HL-60 (cell line): ENCODE measurements at regions not wholly inside any gene's neighbourhood (a gene's known extent, or its start where the extent isn't known, plus 50 kb on each side); places are given as distances from the start of the nearest gene placed in this dataset.

Source experiments
- DNase-seq, 2 experiments: peaks; one replicate each; pipeline ENCODE4 v3.0.0-alpha.2; 2010 to 2020; ENCODE audit warnings: low read depth in 1 of 2, low spot score in 1 of 2
- H3K27ac ChIP-seq: fragments of 250-450 bp; sonication (Bioruptor Pico); replicated peaks from 2 replicates; pipeline ENCODE4 v1.5.1; 2020; ENCODE audit warnings: mild to moderate bottlenecking, moderate library complexity
- H3K27me3 ChIP-seq: fragments of 250-450 bp; sonication (Bioruptor Pico); 2 replicates; pipeline ENCODE4 v1.5.1; 2021; ENCODE audit warnings: mild to moderate bottlenecking, moderate library complexity; ENCODE audit not compliant: insufficient read depth, poor library complexity, severe bottlenecking
- H3K4me3 ChIP-seq: replicated peaks from 2 replicates; pipeline ENCODE4 v1.5.1; 2011; ENCODE audit warnings: mild to moderate bottlenecking, control low read depth, low read length; ENCODE audit not compliant: insufficient read depth
- GABPA ChIP-seq: IDR thresholded peaks from 2 replicates; pipeline ENCODE4 v1.6.1; 2012; ENCODE audit warnings: low read depth
- POLR2AphosphoS5 ChIP-seq: IDR thresholded peaks from 2 replicates; pipeline ENCODE4 v1.6.1; 2012; ENCODE audit warnings: low read depth
- REST ChIP-seq: IDR thresholded peaks from 2 replicates; pipeline ENCODE4 v1.6.1; 2012; ENCODE audit warnings: low read depth; ENCODE audit not compliant: insufficient replicate concordance
- SPI1 ChIP-seq: IDR thresholded peaks from 2 replicates; pipeline ENCODE4 v1.6.1; 2012; ENCODE audit warnings: low read depth, mild to moderate bottlenecking, borderline replicate concordance
- TF ChIP-seq, protein P1 (sequence below): IDR thresholded peaks from one replicate; pipeline ENCODE4 v1.5.1; 2011; ENCODE audit warnings: low read length, control low read depth, inconsistent platforms; ENCODE audit not compliant: insufficient read depth

DNA sequence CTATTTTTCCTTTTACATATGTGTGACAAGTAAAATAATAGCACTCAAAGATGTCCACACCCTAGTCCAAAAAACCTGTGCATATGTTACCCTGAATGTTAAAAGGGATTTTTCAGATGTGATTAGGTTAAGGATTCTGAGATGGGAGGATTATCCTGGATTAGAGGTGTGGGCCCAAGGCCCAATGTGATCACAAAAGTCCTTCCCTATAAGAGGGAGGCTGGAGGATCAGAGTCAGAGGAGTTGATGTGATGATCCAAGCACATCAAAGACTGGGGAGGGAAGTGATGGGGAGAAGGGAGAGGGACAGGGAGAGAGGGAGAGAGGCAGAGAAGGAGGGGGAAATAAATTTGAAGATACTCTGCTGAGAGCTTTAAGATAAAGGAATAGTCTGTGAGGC is 512.6 kb downstream of the PLOD2 start:
- TF ChIP-seq, protein P1, sequence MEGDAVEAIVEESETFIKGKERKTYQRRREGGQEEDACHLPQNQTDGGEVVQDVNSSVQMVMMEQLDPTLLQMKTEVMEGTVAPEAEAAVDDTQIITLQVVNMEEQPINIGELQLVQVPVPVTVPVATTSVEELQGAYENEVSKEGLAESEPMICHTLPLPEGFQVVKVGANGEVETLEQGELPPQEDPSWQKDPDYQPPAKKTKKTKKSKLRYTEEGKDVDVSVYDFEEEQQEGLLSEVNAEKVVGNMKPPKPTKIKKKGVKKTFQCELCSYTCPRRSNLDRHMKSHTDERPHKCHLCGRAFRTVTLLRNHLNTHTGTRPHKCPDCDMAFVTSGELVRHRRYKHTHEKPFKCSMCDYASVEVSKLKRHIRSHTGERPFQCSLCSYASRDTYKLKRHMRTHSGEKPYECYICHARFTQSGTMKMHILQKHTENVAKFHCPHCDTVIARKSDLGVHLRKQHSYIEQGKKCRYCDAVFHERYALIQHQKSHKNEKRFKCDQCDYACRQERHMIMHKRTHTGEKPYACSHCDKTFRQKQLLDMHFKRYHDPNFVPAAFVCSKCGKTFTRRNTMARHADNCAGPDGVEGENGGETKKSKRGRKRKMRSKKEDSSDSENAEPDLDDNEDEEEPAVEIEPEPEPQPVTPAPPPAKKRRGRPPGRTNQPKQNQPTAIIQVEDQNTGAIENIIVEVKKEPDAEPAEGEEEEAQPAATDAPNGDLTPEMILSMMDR, result no peak
- TF ChIP-seq GABPA (no peak), SPI1 (no peak), POLR2AphosphoS5 (no peak), REST (no peak)
- DNase-seq, result no peak
- H3K27ac ChIP-seq, result no peak overlapping the region
- H3K4me3 ChIP-seq, result no peak overlapping the region
- H3K27me3 ChIP-seq, result no peaks in the 10 kb centered on the region

DNA sequence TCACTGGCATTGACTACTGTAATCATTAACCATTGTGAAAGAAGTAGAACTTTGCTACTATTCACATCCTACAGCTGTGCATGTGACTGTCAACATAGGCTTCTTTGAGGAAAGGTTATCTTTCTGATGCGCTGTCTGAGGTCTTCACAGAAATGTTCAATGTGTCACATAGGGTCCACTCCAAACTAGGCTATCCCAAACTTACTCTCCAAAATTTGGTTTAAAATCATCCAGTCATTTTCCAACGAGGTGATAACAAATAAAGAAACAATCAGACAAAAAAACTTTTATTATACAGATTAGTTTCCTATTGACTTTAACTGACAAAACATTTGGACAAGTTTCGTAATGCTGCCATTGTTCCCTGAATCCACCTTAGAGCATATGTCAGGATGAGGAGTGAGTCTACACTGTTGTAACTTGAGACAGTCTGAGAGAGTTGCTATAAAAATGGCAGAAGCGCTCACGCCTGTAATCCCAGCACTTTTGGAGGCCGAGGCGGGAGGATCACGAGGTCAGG is 511.6 kb downstream of the PLOD2 start:
- TF ChIP-seq SPI1 (no peak), REST (no peak)
- TF ChIP-seq, protein P1, result no peak
- Histone ChIP-seq H3K27ac (no peak overlapping the region), H3K4me3 (no peak overlapping the region), H3K27me3 (no peaks in the 10 kb centered on the region)
- DNase-seq, result no peak

GRCh38 chr3:145650170-145650569 is 510.8 kb downstream of the PLOD2 start:
- no peak overlapping the region for H3K4me3 ChIP-seq
- no peaks in the 10 kb centered on the region for H3K27me3 ChIP-seq
- no peak overlapping the region for H3K27ac ChIP-seq
- TF ChIP-seq, protein P1, result no peak
- no peak for TF ChIP-seq REST
- TF ChIP-seq SPI1, result no peak
- TF ChIP-seq GABPA, result no peak
- DNase-seq, result no peak
